Parathyroid adenoma (tissue), 2 donors: ENCODE measurements at regions not wholly inside any gene's neighbourhood (a gene's known extent, or its start where the extent isn't known, plus 50 kb on each side); places are given as distances from the start of the nearest gene placed in this dataset.

Source experiments
- H2AFZ ChIP-seq: fragments of 300-600 bp; sonication (generic); one replicate; pipeline ENCODE4 v1.7.0; 2017; ENCODE audit warnings: antibody characterized with exemption, mild to moderate bottlenecking
- H3K27ac ChIP-seq: fragments of 300-600 bp; sonication (generic); one replicate; pipeline ENCODE4 v1.7.0; 2017
- H3K27me3 ChIP-seq: fragments of 300-600 bp; sonication (generic); one replicate; pipeline ENCODE4 v1.7.0; 2017; ENCODE audit warnings: low read length; ENCODE audit not compliant: control insufficient read depth, insufficient read depth
- H3K36me3 ChIP-seq: fragments of 300-600 bp; sonication (generic); one replicate; pipeline ENCODE4 v1.7.0; 2017; ENCODE audit warnings: low read length; ENCODE audit not compliant: control insufficient read depth, insufficient read depth
- H3K4me1 ChIP-seq: fragments of 300-600 bp; sonication (generic); one replicate; pipeline ENCODE4 v1.7.0; 2017; ENCODE audit warnings: control low read depth
- H3K4me2 ChIP-seq: fragments of 300-600 bp; sonication (generic); one replicate; pipeline ENCODE4 v1.7.0; 2017; ENCODE audit warnings: low read length
- H3K4me3 ChIP-seq: fragments of 300-600 bp; sonication (generic); one replicate; pipeline ENCODE4 v1.7.0; 2017; ENCODE audit warnings: low read depth, low read length
- H3K79me2 ChIP-seq: fragments of 300-600 bp; sonication (generic); one replicate; pipeline ENCODE4 v1.7.0; 2017; ENCODE audit warnings: control low read depth
- H3K9ac ChIP-seq: fragments of 300-600 bp; sonication (generic); one replicate; pipeline ENCODE4 v1.7.0; 2017; ENCODE audit warnings: mild to moderate bottlenecking
- H3K9me3 ChIP-seq: fragments of 300-600 bp; sonication (generic); one replicate; pipeline ENCODE4 v1.7.0; 2017; ENCODE audit warnings: low read length; ENCODE audit not compliant: control insufficient read depth
- CTCF ChIP-seq: fragments of 300-600 bp; sonication (generic); IDR thresholded peaks from one replicate; pipeline ENCODE4 v1.7.0; 2017; ENCODE audit warnings: antibody characterized with exemption, mild to moderate bottlenecking
- donor health status: primary hyperparathyroidism.

GRCh38 chr1:29767088-29767685, 530.9 kb downstream of the PTPRU start:
- Histone ChIP-seq H3K9ac (no peak overlapping the region), H3K79me2 (no peaks in the 10 kb centered on the region), H3K9me3 (no peaks in the 10 kb centered on the region), H3K27me3 (no peaks in the 10 kb centered on the region), H2AFZ (no peak overlapping the region), H3K4me3 (no peak overlapping the region), H3K36me3 (no peaks in the 10 kb centered on the region), H3K4me2 (no peak overlapping the region), H3K27ac (no peak overlapping the region), H3K4me1 (no peaks in the 10 kb centered on the region)
- no peak for TF ChIP-seq CTCF

- TF ChIP-seq CTCF = no peak
- Histone ChIP-seq H3K36me3 (no peaks in the 10 kb centered on the region), H2AFZ (no peak overlapping the region), H3K79me2 (no peaks in the 10 kb centered on the region), H3K27ac (no peak overlapping the region), H3K4me1 (no peaks in the 10 kb centered on the region), H3K4me2 (no peak overlapping the region), H3K27me3 (no peaks in the 10 kb centered on the region), H3K9me3 (no peaks in the 10 kb centered on the region), H3K4me3 (no peak overlapping the region), H3K9ac (no peak overlapping the region)
Measured at GRCh38 chr1:29762635-29763034, 526.3 kb downstream of the PTPRU start.

- Histone ChIP-seq H3K9me3 (no peaks in the 10 kb centered on the region), H3K9ac (no peak overlapping the region), H3K27me3 (no peaks in the 10 kb centered on the region), H2AFZ (no peak overlapping the region), H3K36me3 (no peaks in the 10 kb centered on the region), H3K27ac (no peak overlapping the region), H3K4me1 (no peaks in the 10 kb centered on the region), H3K79me2 (no peaks in the 10 kb centered on the region), H3K4me2 (no peak overlapping the region), H3K4me3 (no peak overlapping the region)
- TF ChIP-seq CTCF = no peak
Measured at GRCh38 chr1:29761159-29761928, 525.0 kb downstream of the PTPRU start.

- no peak overlapping the region for H3K4me2 ChIP-seq
- no peaks in the 10 kb centered on the region for H3K27me3 ChIP-seq
- no peak overlapping the region for H2AFZ ChIP-seq
- TF ChIP-seq CTCF = no peak
- no peak overlapping the region for H3K4me3 ChIP-seq
- no peak overlapping the region for H3K9ac ChIP-seq
- no peaks in the 10 kb centered on the region for H3K79me2 ChIP-seq
- no peaks in the 10 kb centered on the region for H3K4me1 ChIP-seq
- H3K36me3 ChIP-seq = no peaks in the 10 kb centered on the region
- H3K9me3 ChIP-seq = no peaks in the 10 kb centered on the region
- H3K27ac ChIP-seq = no peak overlapping the region
Measured at GRCh38 chr1:29760067-29760564, 523.8 kb downstream of the PTPRU start.
